ENCODE measurements at regions not wholly inside any gene's neighbourhood (a gene's known extent, or its start where the extent isn't known, plus 50 kb on each side); places are given as distances from the start of the nearest gene placed in this dataset.
A peak's percentile ranks its signal among the peaks of the same experiment; 100 is the strongest.

DNA sequence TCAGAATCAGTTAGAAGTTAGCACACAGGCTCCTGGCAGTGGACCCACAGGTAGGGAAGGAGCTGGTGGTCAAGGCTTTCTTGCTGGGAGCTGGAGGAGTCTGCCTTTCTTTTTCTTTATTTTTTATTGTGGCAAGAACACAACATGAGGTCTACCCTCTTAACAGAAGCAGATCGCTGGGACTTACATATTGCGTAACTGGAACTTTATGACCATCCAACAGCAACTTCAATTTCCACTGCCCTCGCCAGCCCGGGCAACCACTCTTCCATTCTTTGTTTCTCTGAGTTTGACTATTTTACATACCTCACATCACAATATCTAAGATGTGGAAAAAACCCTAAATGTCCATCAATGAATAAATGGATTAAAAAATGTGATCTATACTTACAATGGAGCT is 147.8 kb upstream of the AJAP1 start:
- intact Hi-C loops (cut with DNase I, micrococcal nuclease): no loop called here
- ATAC-seq (no peak), DNase-seq (no peak)
- Histone ChIP-seq H3K4me1 (ENCODE audit: low read depth) (no peaks in the 10 kb centered on the region), H3K9me3 (no peaks in the 10 kb centered on the region), H3K4me3 (no peak overlapping the region), H3K36me3 (ENCODE audit: low read depth) (no peaks in the 10 kb centered on the region)
- TF ChIP-seq, protein P1, sequence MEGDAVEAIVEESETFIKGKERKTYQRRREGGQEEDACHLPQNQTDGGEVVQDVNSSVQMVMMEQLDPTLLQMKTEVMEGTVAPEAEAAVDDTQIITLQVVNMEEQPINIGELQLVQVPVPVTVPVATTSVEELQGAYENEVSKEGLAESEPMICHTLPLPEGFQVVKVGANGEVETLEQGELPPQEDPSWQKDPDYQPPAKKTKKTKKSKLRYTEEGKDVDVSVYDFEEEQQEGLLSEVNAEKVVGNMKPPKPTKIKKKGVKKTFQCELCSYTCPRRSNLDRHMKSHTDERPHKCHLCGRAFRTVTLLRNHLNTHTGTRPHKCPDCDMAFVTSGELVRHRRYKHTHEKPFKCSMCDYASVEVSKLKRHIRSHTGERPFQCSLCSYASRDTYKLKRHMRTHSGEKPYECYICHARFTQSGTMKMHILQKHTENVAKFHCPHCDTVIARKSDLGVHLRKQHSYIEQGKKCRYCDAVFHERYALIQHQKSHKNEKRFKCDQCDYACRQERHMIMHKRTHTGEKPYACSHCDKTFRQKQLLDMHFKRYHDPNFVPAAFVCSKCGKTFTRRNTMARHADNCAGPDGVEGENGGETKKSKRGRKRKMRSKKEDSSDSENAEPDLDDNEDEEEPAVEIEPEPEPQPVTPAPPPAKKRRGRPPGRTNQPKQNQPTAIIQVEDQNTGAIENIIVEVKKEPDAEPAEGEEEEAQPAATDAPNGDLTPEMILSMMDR (IDR thresholded peaks at IDR 0.05): no peak

DNA sequence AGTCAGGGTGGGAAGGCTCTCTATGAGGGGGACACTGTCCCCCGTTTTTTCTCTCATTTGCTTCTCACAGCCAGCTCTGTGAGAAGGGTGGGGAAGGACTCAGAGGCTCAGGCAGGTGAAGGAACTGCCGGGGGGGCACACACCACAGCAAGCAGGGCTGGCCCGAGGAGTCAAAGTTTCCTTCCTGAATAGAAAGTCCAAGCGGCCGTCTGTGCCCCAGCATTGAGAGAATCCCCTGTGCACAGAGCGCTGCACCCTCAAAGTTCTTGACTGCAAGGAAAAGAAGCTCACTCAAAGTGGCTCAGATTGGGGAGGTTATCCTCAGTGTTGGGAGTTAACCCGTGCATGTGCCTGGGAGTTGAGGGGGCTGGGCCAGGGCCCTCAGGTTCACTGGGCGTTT is 145.2 kb upstream of the AJAP1 start:
- no peak for DNase-seq
- intact Hi-C loops (cut with DNase I, micrococcal nuclease): no loop called here
- Histone ChIP-seq H3K9me3 (no peaks in the 10 kb centered on the region), H3K4me3 (no peak overlapping the region), H3K36me3 (ENCODE audit: low read depth) (no peaks in the 10 kb centered on the region), H3K4me1 (ENCODE audit: low read depth) (no peaks in the 10 kb centered on the region)
- no peak for ATAC-seq
- TF ChIP-seq, protein P1 (IDR thresholded peaks at IDR 0.05): no peak

DNA sequence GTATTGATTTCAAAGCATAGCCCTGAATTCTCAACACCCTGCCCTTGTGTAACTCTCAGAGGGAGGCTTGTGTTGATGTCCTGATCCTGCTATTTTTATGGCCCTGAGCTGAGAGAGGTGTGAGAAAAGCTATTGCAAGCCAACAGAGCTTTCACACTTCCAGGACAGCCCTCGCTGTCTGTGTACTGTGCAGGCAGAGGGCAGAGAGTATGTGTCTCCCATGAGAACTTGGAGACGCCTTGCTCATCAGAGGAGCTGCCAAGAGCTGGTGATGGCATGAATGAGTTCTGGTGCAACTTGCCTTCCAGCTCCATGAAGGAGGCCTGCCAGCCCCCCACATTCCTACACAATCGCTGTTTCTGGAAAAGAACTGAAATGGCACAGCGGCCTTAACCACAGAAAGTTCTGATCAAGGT is 144.1 kb upstream of the AJAP1 start:
- DNase-seq: no peak
- intact Hi-C loops (cut with DNase I, micrococcal nuclease): no loop called here
- ATAC-seq: no peak
- H3K4me3 ChIP-seq: no peak overlapping the region
- no peaks in the 10 kb centered on the region for H3K36me3 ChIP-seq (ENCODE audit: low read depth)
- H3K4me1 ChIP-seq (ENCODE audit: low read depth): no peaks in the 10 kb centered on the region
- TF ChIP-seq, protein P1 (IDR thresholded peaks at IDR 0.05): no peak
- H3K9me3 ChIP-seq: no peaks in the 10 kb centered on the region

DNA sequence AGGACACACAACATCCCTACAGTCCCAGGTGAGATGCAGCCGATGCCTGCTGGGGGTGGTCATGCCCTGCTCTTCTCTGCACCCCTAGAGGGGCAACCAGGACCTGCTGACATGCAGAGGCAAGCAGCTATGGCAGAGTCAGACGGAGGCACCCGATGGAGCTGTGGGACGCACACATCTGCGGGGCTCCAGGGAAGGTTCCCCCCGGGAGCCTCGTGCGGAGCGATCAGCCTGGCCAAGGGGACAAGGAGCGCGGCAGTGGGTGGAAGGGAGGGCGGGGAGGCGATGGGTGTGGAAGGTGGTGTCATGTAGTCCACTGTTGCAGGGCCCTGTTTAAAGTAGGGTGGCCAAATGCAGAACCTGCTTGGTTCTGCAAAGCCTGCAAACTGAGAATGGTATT is 143.0 kb upstream of the AJAP1 start:
- intact Hi-C loops (cut with DNase I, micrococcal nuclease): no loop called here
- TF ChIP-seq, protein P1 (IDR thresholded peaks at IDR 0.05): no peak
- DNase-seq: no peak
- Histone ChIP-seq H3K4me3 (no peak overlapping the region), H3K36me3 (ENCODE audit: low read depth) (no peaks in the 10 kb centered on the region), H3K4me1 (ENCODE audit: low read depth) (no peaks in the 10 kb centered on the region), H3K9me3 (no peaks in the 10 kb centered on the region)
- no peak for ATAC-seq

DNA sequence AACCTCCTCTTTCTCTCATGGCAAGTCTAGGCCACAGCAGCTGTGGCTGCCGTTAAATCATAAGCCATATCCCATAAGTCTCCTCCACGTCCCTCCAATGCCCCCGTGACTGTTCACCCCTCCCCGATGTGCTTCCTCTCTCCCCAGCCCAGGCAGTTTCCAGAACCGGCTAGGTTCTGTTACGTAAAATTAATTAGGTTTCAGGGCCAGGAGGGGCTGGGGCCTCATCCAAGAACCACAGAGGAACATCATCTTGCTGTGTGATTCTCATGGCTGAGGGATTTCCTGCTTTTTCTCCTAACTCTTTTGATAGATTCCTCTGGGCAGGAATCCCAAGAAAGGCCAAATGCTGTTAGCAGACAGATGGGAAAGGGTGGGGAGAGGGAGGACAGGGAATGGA is 141.8 kb upstream of the AJAP1 start:
- TF ChIP-seq, protein P1 (IDR thresholded peaks at IDR 0.05): no peak
- H3K4me3 ChIP-seq: no peak overlapping the region
- no peak for ATAC-seq
- intact Hi-C loops (cut with DNase I, micrococcal nuclease): no loop called here
- DNase-seq: peak in 1 of 3 donors; percentile 3
- H3K9me3 ChIP-seq: no peaks in the 10 kb centered on the region
- no peaks in the 10 kb centered on the region for H3K36me3 ChIP-seq (ENCODE audit: low read depth)
- no peaks in the 10 kb centered on the region for H3K4me1 ChIP-seq (ENCODE audit: low read depth)

DNA sequence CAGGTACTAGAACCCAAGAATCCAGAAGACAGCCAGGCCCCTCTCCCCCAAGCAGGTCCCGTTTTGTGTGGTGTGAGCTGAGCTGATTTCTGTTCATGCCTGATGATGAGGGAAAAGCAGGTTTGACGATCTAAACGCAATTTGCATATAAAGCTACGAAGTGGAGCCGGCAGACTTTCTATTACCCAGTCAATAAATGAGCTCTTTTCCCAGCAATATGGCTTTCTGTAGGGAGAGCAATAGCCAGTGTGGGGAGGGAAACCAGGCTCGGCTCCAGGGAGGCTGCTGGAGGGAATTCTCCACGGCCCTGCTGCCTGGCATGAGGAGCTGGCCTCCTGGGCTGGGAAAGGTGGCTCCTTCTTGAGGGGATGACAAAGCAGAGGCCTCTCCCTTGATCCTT is 140.7 kb upstream of the AJAP1 start:
- H3K4me3 ChIP-seq: no peak overlapping the region
- ATAC-seq (no peak), DNase-seq (no peak)
- TF ChIP-seq, protein P1 (IDR thresholded peaks at IDR 0.05): no peak
- no peaks in the 10 kb centered on the region for H3K36me3 ChIP-seq (ENCODE audit: low read depth)
- intact Hi-C loops (cut with DNase I, micrococcal nuclease): no loop called here
- H3K4me1 ChIP-seq (ENCODE audit: low read depth): no peaks in the 10 kb centered on the region
- H3K9me3 ChIP-seq: no peaks in the 10 kb centered on the region

All from mucosa of descending colon (tissue), 3 donors.